Karpas-422 (cell line): ENCODE measurements at regions not wholly inside any gene's neighbourhood (a gene's known extent, or its start where the extent isn't known, plus 50 kb on each side); places are given as distances from the start of the nearest gene placed in this dataset.
"Not testable (repeated sequence)": the region's sequence is repeated elsewhere in the genome, so short reads cannot be mapped to it uniquely, and the experiment has no call there.

Experiments used
- DNase-seq: peaks from one replicate; pipeline ENCODE4 v3.0.0-alpha.2; 2015
- H2AFZ ChIP-seq: fragments of 200-600 bp; sonication (generic); 2 replicates; pipeline ENCODE4 v1.6.1; 2014; ENCODE audit warnings: antibody characterized with exemption, low read length, mixed read lengths
- H3K27ac ChIP-seq: fragments of 200-600 bp; sonication (generic); 2 replicates; pipeline ENCODE4 v1.5.1; 2014; ENCODE audit warnings: mild to moderate bottlenecking, low read length, moderate library complexity
- H3K27me3 ChIP-seq: fragments of 200-600 bp; sonication (generic); 2 replicates; pipeline ENCODE4 v1.6.1; 2014; ENCODE audit warnings: low read length, mixed read lengths
- H3K36me3 ChIP-seq: fragments of 200-600 bp; sonication (generic); 2 replicates; pipeline ENCODE4 v1.6.1; 2014; ENCODE audit warnings: low read length, mixed read lengths; ENCODE audit not compliant: insufficient read depth
- H3K4me1 ChIP-seq: fragments of 200-600 bp; sonication (generic); 2 replicates; pipeline ENCODE4 v1.6.1; 2014; ENCODE audit warnings: mild to moderate bottlenecking, low read length, mixed read lengths
- H3K4me2 ChIP-seq: fragments of 200-600 bp; sonication (generic); 2 replicates; pipeline ENCODE4 v1.6.1; 2014; ENCODE audit warnings: low read length, low read depth, mild to moderate bottlenecking; ENCODE audit not compliant: poor library complexity, severe bottlenecking
- H3K4me3 ChIP-seq: fragments of 200-600 bp; sonication (generic); 2 replicates; pipeline ENCODE4 v1.5.1; 2014; ENCODE audit warnings: mild to moderate bottlenecking, antibody characterized with exemption, low read length, mixed read lengths
- H3K79me2 ChIP-seq: fragments of 200-600 bp; sonication (generic); 2 replicates; pipeline ENCODE4 v1.6.1; 2014; ENCODE audit warnings: mild to moderate bottlenecking, low read length, mixed read lengths
- H3K9ac ChIP-seq: fragments of 200-600 bp; sonication (generic); 2 replicates; pipeline ENCODE4 v1.6.0; 2014; ENCODE audit warnings: low read length
- H3K9me2 ChIP-seq: fragments of 200-600 bp; sonication (generic), shearing (Covaris generic); replicated peaks from 2 replicates; pipeline ENCODE4 v1.6.0; 2014; ENCODE audit warnings: mild to moderate bottlenecking, low read length, moderate library complexity; ENCODE audit not compliant: insufficient read depth
- H3K9me3 ChIP-seq: fragments of 300-700, 200-600 bp; sonication (generic); 2 replicates; pipeline ENCODE4 v1.6.1; 2014; ENCODE audit warnings: low read length, mixed read lengths
- H4K20me1 ChIP-seq: fragments of 200-600 bp; sonication (generic); 2 replicates; pipeline ENCODE4 v1.6.1; 2014; ENCODE audit warnings: mild to moderate bottlenecking, antibody characterized with exemption, low read length, low read depth; ENCODE audit not compliant: insufficient read depth

DNA sequence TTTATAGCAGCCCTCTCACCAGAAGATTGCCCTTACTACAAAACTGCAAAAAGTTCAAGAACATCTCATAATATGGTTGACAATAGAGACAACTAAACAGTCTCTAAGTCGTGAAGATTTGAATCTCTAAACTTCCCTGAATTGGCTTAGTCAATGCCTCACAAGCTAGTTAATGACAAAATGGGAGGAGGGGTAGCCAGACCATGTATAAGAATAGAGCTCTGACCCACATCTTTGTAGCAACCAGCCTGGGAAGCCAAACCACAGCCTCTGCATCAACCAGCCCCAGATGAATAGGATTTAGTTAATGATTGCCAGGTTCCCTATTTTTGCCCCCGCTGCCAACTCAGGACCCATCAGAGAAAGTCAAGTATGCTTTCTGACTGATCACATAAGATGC is 1265.9 kb upstream of the PCDH10 start:
- not testable (repeated sequence) for H3K27ac ChIP-seq, H3K79me2 ChIP-seq, H3K4me1 ChIP-seq, H3K4me3 ChIP-seq, H3K36me3 ChIP-seq, H2AFZ ChIP-seq, H3K4me2 ChIP-seq, H3K9me3 ChIP-seq, H4K20me1 ChIP-seq, H3K9ac ChIP-seq, DNase-seq, H3K27me3 ChIP-seq, H3K9me2 ChIP-seq

GRCh38 chr4:131925662-131926061 is 1223.4 kb upstream of the PCDH10 start:
- H4K20me1 ChIP-seq, H3K36me3 ChIP-seq: not testable (repeated sequence)

DNA sequence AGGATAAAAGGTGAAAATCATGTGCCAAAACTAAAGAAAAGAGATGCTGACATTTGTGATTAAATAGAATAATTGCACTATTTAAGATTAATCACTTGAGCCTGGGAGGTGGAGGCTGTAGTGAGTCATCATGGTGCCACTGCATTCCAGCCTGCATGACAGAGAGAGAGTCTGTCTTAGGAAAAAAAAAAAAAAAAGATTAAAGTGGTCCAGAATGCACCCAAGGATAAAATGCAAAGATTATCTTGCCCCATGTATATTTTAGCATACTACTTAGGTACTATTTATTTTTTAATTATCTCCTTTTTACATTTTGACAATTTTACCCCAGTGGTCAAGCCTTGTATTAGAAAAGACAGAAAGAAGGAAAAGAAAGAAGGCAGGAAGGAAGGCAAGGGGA is 1181.4 kb upstream of the PCDH10 start:
- not testable (repeated sequence) for H3K4me2 ChIP-seq, H3K27me3 ChIP-seq, H3K27ac ChIP-seq, H3K36me3 ChIP-seq, H4K20me1 ChIP-seq, H3K9me3 ChIP-seq, H3K79me2 ChIP-seq, H2AFZ ChIP-seq, H3K9ac ChIP-seq, H3K4me3 ChIP-seq, H3K4me1 ChIP-seq, H3K9me2 ChIP-seq, DNase-seq

More at GRCh38 chr4:131925662-131926061, 1223.4 kb upstream of the PCDH10 start:
- DNase-seq, H3K9me3 ChIP-seq, H3K27me3 ChIP-seq, H3K79me2 ChIP-seq, H3K9me2 ChIP-seq, H3K4me3 ChIP-seq, H3K27ac ChIP-seq, H3K4me2 ChIP-seq, H3K9ac ChIP-seq, H3K4me1 ChIP-seq, H2AFZ ChIP-seq: not testable (repeated sequence)

DNA sequence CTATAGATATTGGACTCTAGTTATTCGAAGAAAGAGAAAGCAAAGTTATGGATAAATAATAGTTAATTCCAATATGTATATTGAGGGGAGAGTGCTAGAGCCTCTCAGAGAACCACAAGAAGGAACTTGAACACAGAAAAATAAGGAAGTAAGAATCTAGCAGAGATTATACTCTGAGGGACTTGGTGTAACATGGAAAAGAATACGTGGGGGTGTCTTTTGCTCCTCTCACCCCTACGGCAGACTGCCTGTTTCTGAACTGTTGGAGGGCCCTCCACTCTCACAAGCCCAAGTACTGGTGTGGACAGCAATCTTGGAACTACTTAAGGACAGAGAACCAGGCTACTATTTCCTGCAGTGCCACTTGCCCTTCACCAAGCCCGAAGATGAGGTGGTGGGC is 1174.4 kb upstream of the PCDH10 start:
- Histone ChIP-seq H3K4me2 (no peak overlapping the region), H2AFZ (peak overlapping the region; percentile 43; the same call in 1 of the 2 replicates), H3K27me3 (no peaks in the 10 kb centered on the region), H3K4me3 (no peak overlapping the region), H3K9ac (no peak overlapping the region), H3K9me3 (no peaks in the 10 kb centered on the region; the same call in 1 of the 2 replicates), H3K79me2 (no peaks in the 10 kb centered on the region), H3K36me3 (no peaks in the 10 kb centered on the region), H3K4me1 (no peaks in the 10 kb centered on the region), H3K9me2 (no peaks in the 10 kb centered on the region), H3K27ac (no peak overlapping the region), H4K20me1 (no peaks in the 10 kb centered on the region)
- no peak for DNase-seq

DNA sequence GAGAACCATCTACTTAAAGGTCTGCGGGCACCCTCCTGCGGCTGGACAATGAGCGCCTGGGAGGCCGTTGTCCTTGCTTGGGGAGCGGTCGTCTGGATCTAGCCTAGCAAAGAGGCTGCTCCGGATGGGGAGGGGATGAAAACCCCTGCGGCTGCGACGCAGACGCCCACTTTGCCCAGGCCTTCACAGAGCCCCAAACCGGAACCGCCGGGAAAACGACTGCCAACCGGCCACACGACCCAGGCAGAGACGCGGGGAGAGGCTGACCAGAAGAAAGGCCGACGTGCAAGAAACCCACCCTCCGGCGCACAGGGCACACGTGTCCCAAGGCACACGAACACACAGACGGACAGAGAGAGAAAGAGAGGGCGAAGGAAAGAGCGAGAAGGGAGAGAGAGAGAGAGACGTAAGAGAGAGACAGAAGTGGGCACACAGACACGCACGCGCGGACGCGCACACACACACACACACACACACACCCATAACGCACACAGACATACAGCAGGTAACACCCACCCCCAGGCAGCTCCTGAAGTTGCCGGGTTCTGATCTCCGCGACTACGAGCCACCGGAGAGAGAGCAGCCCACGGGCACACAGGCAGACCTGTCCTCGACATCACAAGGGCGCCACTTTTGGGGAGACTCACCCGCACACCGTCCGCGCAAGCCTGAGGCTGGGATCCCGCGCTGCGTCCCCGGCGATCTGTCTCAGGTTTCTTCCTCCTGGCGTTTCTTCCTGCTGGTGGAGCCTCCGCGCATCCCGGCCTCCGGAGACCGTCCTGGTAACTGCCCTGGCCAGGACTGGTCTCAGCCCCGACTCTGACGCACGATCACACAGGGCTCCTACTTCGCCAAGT is 1173.6 kb upstream of the PCDH10 start:
- not testable (repeated sequence) for H2AFZ ChIP-seq, DNase-seq, H3K9ac ChIP-seq, H3K9me2 ChIP-seq, H3K9me3 ChIP-seq, H3K27me3 ChIP-seq, H3K4me1 ChIP-seq, H3K79me2 ChIP-seq, H3K27ac ChIP-seq, H3K4me3 ChIP-seq, H3K4me2 ChIP-seq, H3K36me3 ChIP-seq, H4K20me1 ChIP-seq

GRCh38 chr4:131976133-131977002 is 1172.7 kb upstream of the PCDH10 start:
- H4K20me1 ChIP-seq, H3K4me1 ChIP-seq, H3K27ac ChIP-seq, H3K4me2 ChIP-seq, H3K9ac ChIP-seq, H2AFZ ChIP-seq, H3K9me2 ChIP-seq, H3K27me3 ChIP-seq, H3K36me3 ChIP-seq, H3K79me2 ChIP-seq, H3K9me3 ChIP-seq, DNase-seq, H3K4me3 ChIP-seq: not testable (repeated sequence)

DNA sequence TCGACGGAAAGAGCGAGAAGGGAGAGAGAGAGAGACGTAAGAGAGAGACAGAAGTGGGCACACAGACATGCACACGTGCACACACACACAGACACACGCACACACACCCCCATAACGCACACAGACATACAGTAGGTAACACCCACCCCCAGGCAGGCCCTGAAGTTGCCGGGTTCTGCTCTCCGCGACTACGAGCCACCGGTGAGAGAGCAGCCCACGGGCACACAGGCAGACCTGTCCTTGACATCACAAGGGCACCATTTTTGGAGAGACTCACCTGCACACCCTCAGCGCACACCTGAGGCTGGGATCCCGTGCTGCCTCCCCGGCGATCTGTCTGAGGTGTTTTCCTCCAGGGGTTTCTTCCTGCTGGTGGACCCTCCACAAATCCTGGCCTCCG is 1171.0 kb upstream of the PCDH10 start:
- Histone ChIP-seq H3K4me1 (no peaks in the 10 kb centered on the region), H2AFZ (no peak overlapping the region), H3K27me3 (no peaks in the 10 kb centered on the region), H3K9ac (no peak overlapping the region), H3K79me2 (no peaks in the 10 kb centered on the region), H3K4me2 (no peak overlapping the region), H3K4me3 (no peak overlapping the region), H3K36me3 (no peaks in the 10 kb centered on the region), H3K9me3 (peaks cover 11% of the 10 kb centered on the region), H3K9me2 (no peaks in the 10 kb centered on the region), H4K20me1 (no peaks in the 10 kb centered on the region), H3K27ac (no peak overlapping the region)
- no peak for DNase-seq

DNA sequence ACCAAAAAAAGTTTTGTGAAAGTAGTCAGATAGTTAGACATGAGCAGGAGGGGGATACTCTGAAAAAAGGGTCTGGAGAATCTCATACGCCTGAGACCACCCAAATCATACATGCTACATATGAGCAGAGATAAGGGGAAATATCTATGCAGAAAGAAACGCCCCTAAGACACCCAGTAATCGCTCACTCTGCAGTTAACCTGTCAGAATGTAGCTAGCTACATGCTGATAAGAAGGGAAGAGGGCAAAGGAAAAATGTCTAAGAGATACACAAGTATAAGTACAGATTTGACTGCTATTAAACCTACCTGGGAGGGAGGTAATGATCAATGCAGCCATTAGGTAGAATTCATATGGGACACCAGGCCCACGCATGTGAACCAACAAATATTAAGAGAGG is 1159.5 kb upstream of the PCDH10 start:
- Histone ChIP-seq H2AFZ (peak overlapping the region; percentile 56; the same call in 1 of the 2 replicates), H3K4me3 (no peak overlapping the region), H3K79me2 (no peaks in the 10 kb centered on the region), H3K27ac (no peak overlapping the region), H3K27me3 (no peaks in the 10 kb centered on the region), H3K9ac (no peak overlapping the region), H3K9me3 (peaks cover 4% of the 10 kb centered on the region), H4K20me1 (no peaks in the 10 kb centered on the region), H3K4me1 (no peaks in the 10 kb centered on the region), H3K4me2 (no peak overlapping the region), H3K36me3 (no peaks in the 10 kb centered on the region), H3K9me2 (no peaks in the 10 kb centered on the region)
- DNase-seq: no peak
